ENCODE measurements at regions not wholly inside any gene's neighbourhood (a gene's known extent, or its start where the extent isn't known, plus 50 kb on each side); places are given as distances from the start of the nearest gene placed in this dataset.
"Not testable (repeated sequence)": the region's sequence is repeated elsewhere in the genome, so short reads cannot be mapped to it uniquely, and the experiment has no call there.

GRCh38 chr21:28063241-28064216 lies 929.1 kb downstream of the LTN1 start:
- Histone ChIP-seq H3K27me3 (no peaks in the 10 kb centered on the region), H3K36me3 (no peaks in the 10 kb centered on the region), H3K4me3 (no peak overlapping the region), H3K4me1 (peaks cover 0 to 24% (median 15%) of the 10 kb centered on the region in 9 donors), H3K27ac (no peak overlapping the region), H3K9me3 (no peaks in the 10 kb centered on the region)
- ATAC-seq (no peak), DNase-seq (no peak)
- intact Hi-C loops (cut with DNase I), result loop anchor here in 3 of 10 donors (10.0 kb wide), 3 partner anchors 271 to 1219 kb away; partner anchors contain the start of gene ADAMTS1 (in 1 of the 3)
- TF ChIP-seq CTCF (IDR thresholded peaks at IDR 0.05), result no peak
- 92 to 95% methylated on average over 6 of the region's 6 CpGs for WGBS, 2 donors

GRCh38 chr21:28052956-28053355 lies 939.7 kb downstream of the LTN1 start:
- H3K4me1 ChIP-seq, H3K36me3 ChIP-seq, H3K4me3 ChIP-seq, H3K27ac ChIP-seq, H3K9me3 ChIP-seq, ATAC-seq, H3K27me3 ChIP-seq, DNase-seq: not testable (repeated sequence)
- 48 to 54% methylated on average over 1 of the region's 1 CpG for WGBS, 2 donors
- intact Hi-C loops (cut with DNase I), result loop anchor here in 8 of 10 donors (5.0 to 10.0 kb wide), 8 partner anchors 282 to 1206 kb away; partner anchors contain the start of gene ADAMTS1 (in 3 of the 8)

GRCh38 chr21:28051649-28052048 lies 941.0 kb downstream of the LTN1 start:
- peak in 6 of 8 donors; percentile 63 to 80 (median 78) for ATAC-seq
- not testable (repeated sequence) for DNase-seq, H3K4me1 ChIP-seq, H3K36me3 ChIP-seq, H3K27me3 ChIP-seq, H3K9me3 ChIP-seq
- 20 to 23% methylated on average over 4 of the region's 4 CpGs for WGBS, 2 donors
- H3K4me3 ChIP-seq, result peak overlapping the region in 2 of 10 donors; percentile 1 to 14
- intact Hi-C loops (cut with DNase I), result loop anchor here in 8 of 10 donors (5.0 to 10.0 kb wide), 8 partner anchors 283 to 1204 kb away; partner anchors contain the start of gene ADAMTS1 (in 3 of the 8)
- peak in 8 of 9 donors; percentile 51 to 73 (median 67) for TF ChIP-seq CTCF (IDR thresholded peaks at IDR 0.05)
- peak overlapping the region in 1 of 10 donors; percentile 35 for H3K27ac ChIP-seq

- H3K27me3 ChIP-seq; intact Hi-C loops (cut with DNase I); H3K4me3 ChIP-seq; DNase-seq; H3K36me3 ChIP-seq; H3K4me1 ChIP-seq: not testable (repeated sequence)
- Histone ChIP-seq H3K9me3 (peaks cover 0 to 35% (median 9%) of the 10 kb centered on the region in 11 donors), H3K27ac (peak overlapping the region in 1 of 10 donors; percentile 22)
- peak in 5 of 8 donors; percentile 30 to 67 (median 60) for ATAC-seq
Measured at GRCh38 chr21:28035692-28036091, 957.0 kb downstream of the LTN1 start.

GRCh38 chr21:28034916-28035315 lies 957.8 kb downstream of the LTN1 start:
- DNase-seq; H3K27me3 ChIP-seq; ATAC-seq; intact Hi-C loops (cut with DNase I); H3K4me3 ChIP-seq; H3K4me1 ChIP-seq; H3K27ac ChIP-seq; H3K36me3 ChIP-seq: not testable (repeated sequence)
- peaks cover 0 to 43% (median 10%) of the 10 kb centered on the region in 11 donors for H3K9me3 ChIP-seq
- 50 to 53% methylated on average over 2 of the region's 2 CpGs for WGBS, 2 donors

- H3K4me1 ChIP-seq; H3K4me3 ChIP-seq; H3K27me3 ChIP-seq; intact Hi-C loops (cut with DNase I); H3K36me3 ChIP-seq: not testable (repeated sequence)
- 71 to 72% methylated on average over 4 of the region's 4 CpGs for WGBS, 2 donors
- ATAC-seq, result peak in 6 of 8 donors; percentile 79 to 92 (median 88)
- Histone ChIP-seq H3K9me3 (peaks cover 0 to 43% (median 10%) of the 10 kb centered on the region in 11 donors), H3K27ac (peak overlapping the region in 1 of 10 donors; percentile 31)
- peak in 1 of 2 donors; percentile 36 for DNase-seq
Measured at GRCh38 chr21:28034334-28034733, 958.3 kb downstream of the LTN1 start.

GRCh38 chr21:28032652-28033051 lies 960.0 kb downstream of the LTN1 start:
- H3K27me3 ChIP-seq; DNase-seq; H3K27ac ChIP-seq; H3K36me3 ChIP-seq; H3K4me1 ChIP-seq; intact Hi-C loops (cut with DNase I); H3K4me3 ChIP-seq; ATAC-seq: not testable (repeated sequence)
- peaks cover 0 to 34% (median 10%) of the 10 kb centered on the region in 11 donors for H3K9me3 ChIP-seq
- WGBS, 2 donors, result 93 to 100% methylated on average over 1 of the region's 1 CpG

GRCh38 chr21:28031066-28031465 lies 961.6 kb downstream of the LTN1 start:
- H3K27me3 ChIP-seq; H3K27ac ChIP-seq; ATAC-seq; H3K4me3 ChIP-seq; H3K36me3 ChIP-seq; intact Hi-C loops (cut with DNase I); H3K4me1 ChIP-seq; DNase-seq: not testable (repeated sequence)
- H3K9me3 ChIP-seq, result peaks cover 0 to 34% (median 10%) of the 10 kb centered on the region in 11 donors

All from heart right ventricle (tissue), 16 donors.